Stimulated activated CD8-positive, alpha-beta memory T cell treated with anti-CD3 and anti-CD28 coated beads, Interleukin-4, amount 100 ng/mL, for 48 hours (primary cell): ENCODE measurements at regions not wholly inside any gene's neighbourhood (a gene's known extent, or its start where the extent isn't known, plus 50 kb on each side); places are given as distances from the start of the nearest gene placed in this dataset.

Experiments used
- DNase-seq: peaks from one replicate; pipeline ENCODE4 v3.0.0-alpha.2; 2020

- DNase-seq, result no peak
Measured at GRCh38 chr6:149218915-149219314, 98.6 kb upstream of the TAB2 start.

GRCh38 chr6:149220882-149221773 lies 96.4 kb upstream of the TAB2 start:
- no peak for DNase-seq

- no peak for DNase-seq
Measured at GRCh38 chr6:149221774-149222070, 95.8 kb upstream of the TAB2 start.

GRCh38 chr6:149223120-149223903 lies 94.2 kb upstream of the TAB2 start:
- no peak for DNase-seq

- no peak for DNase-seq
Measured at GRCh38 chr6:149223904-149224351, 93.6 kb upstream of the TAB2 start.

- no peak for DNase-seq
Measured at GRCh38 chr6:149224399-149224798, 93.1 kb upstream of the TAB2 start.

- no peak for DNase-seq
Measured at GRCh38 chr6:149225370-149225769, 92.1 kb upstream of the TAB2 start.

GRCh38 chr6:149225946-149226345 lies 91.6 kb upstream of the TAB2 start:
- DNase-seq, result no peak

GRCh38 chr6:149227796-149228195 lies 89.7 kb upstream of the TAB2 start:
- DNase-seq, result no peak

GRCh38 chr6:149228311-149228955 lies 89.1 kb upstream of the TAB2 start:
- DNase-seq, result no peak

- no peak for DNase-seq
Measured at GRCh38 chr6:149229096-149229495, 88.4 kb upstream of the TAB2 start.

- DNase-seq, result no peak
Measured at GRCh38 chr6:149230712-149231460, 86.6 kb upstream of the TAB2 start.

GRCh38 chr6:149231778-149232177 lies 85.7 kb upstream of the TAB2 start:
- no peak for DNase-seq

GRCh38 chr6:149233056-149233715 lies 84.3 kb upstream of the TAB2 start:
- peak; percentile 65 for DNase-seq

GRCh38 chr6:149234051-149234962 lies 83.2 kb upstream of the TAB2 start:
- DNase-seq, result peak; percentile 63

- no peak for DNase-seq
Measured at GRCh38 chr6:149235130-149235561, 82.4 kb upstream of the TAB2 start.

GRCh38 chr6:149236589-149236988 lies 80.9 kb upstream of the TAB2 start:
- no peak for DNase-seq

GRCh38 chr6:149237464-149237863 lies 80.0 kb upstream of the TAB2 start:
- DNase-seq, result no peak

GRCh38 chr6:149239573-149240209 lies 77.8 kb upstream of the TAB2 start:
- no peak for DNase-seq

- DNase-seq, result no peak
Measured at GRCh38 chr6:149242883-149243282, 74.6 kb upstream of the TAB2 start.

- DNase-seq, result no peak
Measured at GRCh38 chr6:149244105-149244504, 73.4 kb upstream of the TAB2 start.
